DOHH2 (cell line): ENCODE measurements at regions not wholly inside any gene's neighbourhood (a gene's known extent, or its start where the extent isn't known, plus 50 kb on each side); places are given as distances from the start of the nearest gene placed in this dataset.

ENCODE experiments used
- H3F3A ChIP-seq: fragments of 200-600 bp; sonication (generic), shearing (Covaris generic); 2 replicates; pipeline ENCODE4 v1.6.0; 2016; ENCODE audit warnings: antibody characterized with exemption, mild to moderate bottlenecking; ENCODE audit not compliant: control insufficient read depth, insufficient read depth
- H3K27ac ChIP-seq: fragments of 200-600 bp; sonication (generic); 2 replicates; pipeline ENCODE4 v1.5.1; 2014; ENCODE audit warnings: low read depth, mild to moderate bottlenecking, low read length, moderate library complexity
- H3K27me3 ChIP-seq: fragments of 200-600 bp; sonication (generic); 2 replicates; pipeline ENCODE4 v1.6.1; 2014; ENCODE audit warnings: mild to moderate bottlenecking, low read length, mixed read lengths; ENCODE audit not compliant: control insufficient read depth
- H3K36me3 ChIP-seq: fragments of 200-600 bp; sonication (generic); 2 replicates; pipeline ENCODE4 v1.6.1; 2014; ENCODE audit warnings: mild to moderate bottlenecking, low read length, moderate library complexity, mixed read lengths; ENCODE audit not compliant: control insufficient read depth
- H3K4me1 ChIP-seq: fragments of 200-600 bp; sonication (generic); 2 replicates; pipeline ENCODE4 v1.6.1; 2014; ENCODE audit warnings: mild to moderate bottlenecking, low read length, mixed read lengths; ENCODE audit not compliant: control insufficient read depth
- H3K4me2 ChIP-seq: fragments of 200-600 bp; sonication (generic); 2 replicates; pipeline ENCODE4 v1.6.0; 2014; ENCODE audit warnings: mild to moderate bottlenecking, low read length, moderate library complexity
- H3K4me3 ChIP-seq: fragments of 200-600 bp; sonication (generic); 2 replicates; pipeline ENCODE4 v1.5.1; 2014; ENCODE audit warnings: mild to moderate bottlenecking, low read length, mixed read lengths
- H3K79me2 ChIP-seq: fragments of 200-600 bp; sonication (generic); 2 replicates; pipeline ENCODE4 v1.6.1; 2014; ENCODE audit warnings: mild to moderate bottlenecking, low read length, mixed read lengths; ENCODE audit not compliant: control insufficient read depth
- H3K9me2 ChIP-seq: fragments of 200-600 bp; sonication (generic); replicated peaks from 2 replicates; pipeline ENCODE4 v1.6.1; 2014; ENCODE audit warnings: mild to moderate bottlenecking, low read length, mixed read lengths; ENCODE audit not compliant: control insufficient read depth
- H3K9me3 ChIP-seq: fragments of 200-600 bp; sonication (generic); 2 replicates; pipeline ENCODE4 v1.6.1; 2014; ENCODE audit warnings: antibody characterized with exemption, low read length, mixed read lengths; ENCODE audit not compliant: control insufficient read depth, insufficient read depth
- H4K20me1 ChIP-seq: fragments of 200-600 bp; sonication (generic); 2 replicates; pipeline ENCODE4 v1.6.0; 2014; ENCODE audit warnings: low read depth, mild to moderate bottlenecking, antibody characterized with exemption, low read length, moderate library complexity; ENCODE audit not compliant: control insufficient read depth, insufficient read depth
- CTCF ChIP-seq: fragments of 200-600 bp; sonication (generic); IDR thresholded peaks from one replicate; pipeline ENCODE4 v1.5.1; 2014; ENCODE audit warnings: antibody characterized with exemption, mild to moderate bottlenecking, low read depth, low read length; ENCODE audit not compliant: poor library complexity, severe bottlenecking
- EZH2phosphoT487 ChIP-seq: fragments of 200-600 bp; sonication (generic); IDR thresholded peaks from 2 replicates; pipeline ENCODE4 v1.6.1; 2017; ENCODE audit warnings: borderline replicate concordance, mild to moderate bottlenecking, antibody characterized with exemption, low read length, moderate library complexity, mixed read lengths

GRCh38 chr5:88113429-88113828, 155.2 kb downstream of the TMEM161B start:
- no peaks in the 10 kb centered on the region for H3K9me2 ChIP-seq

GRCh38 chr5:88109818-88110217, 158.8 kb downstream of the TMEM161B start:
- Histone ChIP-seq H3K9me3 (no peaks in the 10 kb centered on the region), H3K9me2 (no peaks in the 10 kb centered on the region), H3K4me3 (no peak overlapping the region), H3K27me3 (no peaks in the 10 kb centered on the region), H3K27ac (no peak overlapping the region), H3K36me3 (no peaks in the 10 kb centered on the region), H3K4me1 (no peaks in the 10 kb centered on the region), H3F3A (no peaks in the 10 kb centered on the region), H3K79me2 (no peaks in the 10 kb centered on the region), H4K20me1 (no peaks in the 10 kb centered on the region), H3K4me2 (no peak overlapping the region)
- no peak for TF ChIP-seq CTCF
- no peak for TF ChIP-seq EZH2phosphoT487

More at GRCh38 chr5:88113429-88113828, 155.2 kb downstream of the TMEM161B start:
- no peaks in the 10 kb centered on the region for H3F3A ChIP-seq
- no peaks in the 10 kb centered on the region for H3K4me1 ChIP-seq
- H3K27me3 ChIP-seq, result no peaks in the 10 kb centered on the region
- TF ChIP-seq EZH2phosphoT487 (no peak), CTCF (no peak)
- no peaks in the 10 kb centered on the region for H3K79me2 ChIP-seq
- no peaks in the 10 kb centered on the region for H3K9me3 ChIP-seq
- no peak overlapping the region for H3K4me3 ChIP-seq
- no peaks in the 10 kb centered on the region for H3K36me3 ChIP-seq
- no peaks in the 10 kb centered on the region for H4K20me1 ChIP-seq
- H3K4me2 ChIP-seq, result no peak overlapping the region
- no peak overlapping the region for H3K27ac ChIP-seq

GRCh38 chr5:88108490-88109279, 160.0 kb downstream of the TMEM161B start:
- H3K9me2 ChIP-seq, result no peaks in the 10 kb centered on the region
- H3K27me3 ChIP-seq, result no peaks in the 10 kb centered on the region
- no peaks in the 10 kb centered on the region for H3K9me3 ChIP-seq
- no peaks in the 10 kb centered on the region for H4K20me1 ChIP-seq
- H3K79me2 ChIP-seq, result no peaks in the 10 kb centered on the region
- H3K36me3 ChIP-seq, result no peaks in the 10 kb centered on the region
- H3K4me3 ChIP-seq, result no peak overlapping the region
- no peak overlapping the region for H3K27ac ChIP-seq
- H3K4me1 ChIP-seq, result no peaks in the 10 kb centered on the region
- TF ChIP-seq EZH2phosphoT487 (no peak), CTCF (no peak)
- H3F3A ChIP-seq, result no peaks in the 10 kb centered on the region
- no peak overlapping the region for H3K4me2 ChIP-seq
